ENCODE measurements at regions not wholly inside any gene's neighbourhood (a gene's known extent, or its start where the extent isn't known, plus 50 kb on each side); places are given as distances from the start of the nearest gene placed in this dataset.

- no peaks in the 10 kb centered on the region for H3K79me2 ChIP-seq (ENCODE audit: control insufficient read depth, low read length)
- H3F3A ChIP-seq (ENCODE audit: control insufficient read depth, insufficient read depth) = no peaks in the 10 kb centered on the region
- no peaks in the 10 kb centered on the region for H3K27me3 ChIP-seq (ENCODE audit: control insufficient read depth, low read length)
- no peaks in the 10 kb centered on the region for H3K36me3 ChIP-seq (ENCODE audit: control insufficient read depth, low read length)
- H3K9me2 ChIP-seq (replicated peaks; ENCODE audit: control insufficient read depth, low read length) = no peaks in the 10 kb centered on the region
- no peak overlapping the region for H3K4me3 ChIP-seq (ENCODE audit: low read length)
- no peak overlapping the region for H3K4me2 ChIP-seq (ENCODE audit: low read length)
- TF ChIP-seq CTCF (IDR thresholded peaks at IDR 0.05; ENCODE audit: low read depth, low read length, poor library complexity, severe bottlenecking) = no peak
- no peak for TF ChIP-seq EZH2phosphoT487 (IDR thresholded peaks at IDR 0.05; ENCODE audit: borderline replicate concordance, low read length)
- no peaks in the 10 kb centered on the region for H4K20me1 ChIP-seq (ENCODE audit: control insufficient read depth, insufficient read depth, low read depth, low read length)
- no peaks in the 10 kb centered on the region for H3K9me3 ChIP-seq (ENCODE audit: control insufficient read depth, insufficient read depth, low read length)
- no peak overlapping the region for H3K27ac ChIP-seq (ENCODE audit: low read depth, low read length)
- no peaks in the 10 kb centered on the region for H3K4me1 ChIP-seq (ENCODE audit: control insufficient read depth, low read length)
Observed at GRCh38 chr2:155643056-155643775, 689.3 kb downstream of the NR4A2 start.

- H3K9me3 ChIP-seq (ENCODE audit: control insufficient read depth, insufficient read depth, low read length) = no peaks in the 10 kb centered on the region
- H3K4me1 ChIP-seq (ENCODE audit: control insufficient read depth, low read length) = peaks cover 4% of the 10 kb centered on the region; the same call in 1 of the 2 replicates
- no peak overlapping the region for H3K27ac ChIP-seq (ENCODE audit: low read depth, low read length)
- TF ChIP-seq EZH2phosphoT487 (IDR thresholded peaks at IDR 0.05; ENCODE audit: borderline replicate concordance, low read length) (no peak), CTCF (IDR thresholded peaks at IDR 0.05; ENCODE audit: low read depth, low read length, poor library complexity, severe bottlenecking) (no peak)
- no peaks in the 10 kb centered on the region for H3K9me2 ChIP-seq (replicated peaks; ENCODE audit: control insufficient read depth, low read length)
- no peaks in the 10 kb centered on the region for H3K36me3 ChIP-seq (ENCODE audit: control insufficient read depth, low read length)
- H4K20me1 ChIP-seq (ENCODE audit: control insufficient read depth, insufficient read depth, low read depth, low read length) = no peaks in the 10 kb centered on the region
- no peaks in the 10 kb centered on the region for H3K79me2 ChIP-seq (ENCODE audit: control insufficient read depth, low read length)
- no peaks in the 10 kb centered on the region for H3F3A ChIP-seq (ENCODE audit: control insufficient read depth, insufficient read depth)
- no peak overlapping the region for H3K4me2 ChIP-seq (ENCODE audit: low read length)
- no peak overlapping the region for H3K4me3 ChIP-seq (ENCODE audit: low read length)
- no peaks in the 10 kb centered on the region for H3K27me3 ChIP-seq (ENCODE audit: control insufficient read depth, low read length)
Observed at GRCh38 chr2:155633887-155634570, 698.5 kb downstream of the NR4A2 start.

- Histone ChIP-seq H3K79me2 (ENCODE audit: control insufficient read depth, low read length) (no peaks in the 10 kb centered on the region), H3K4me3 (ENCODE audit: low read length) (no peak overlapping the region), H3K27me3 (ENCODE audit: control insufficient read depth, low read length) (no peaks in the 10 kb centered on the region), H3K27ac (ENCODE audit: low read depth, low read length) (no peak overlapping the region), H3K9me3 (ENCODE audit: control insufficient read depth, insufficient read depth, low read length) (no peaks in the 10 kb centered on the region), H4K20me1 (ENCODE audit: control insufficient read depth, insufficient read depth, low read depth, low read length) (no peaks in the 10 kb centered on the region), H3K4me1 (ENCODE audit: control insufficient read depth, low read length) (peaks cover 4% of the 10 kb centered on the region; the same call in 1 of the 2 replicates), H3K4me2 (ENCODE audit: low read length) (no peak overlapping the region), H3K9me2 (replicated peaks; ENCODE audit: control insufficient read depth, low read length) (no peaks in the 10 kb centered on the region), H3F3A (ENCODE audit: control insufficient read depth, insufficient read depth) (no peaks in the 10 kb centered on the region), H3K36me3 (ENCODE audit: control insufficient read depth, low read length) (no peaks in the 10 kb centered on the region)
- TF ChIP-seq EZH2phosphoT487 (IDR thresholded peaks at IDR 0.05; ENCODE audit: borderline replicate concordance, low read length) (no peak), CTCF (IDR thresholded peaks at IDR 0.05; ENCODE audit: low read depth, low read length, poor library complexity, severe bottlenecking) (no peak)
Observed at GRCh38 chr2:155633060-155633839, 699.3 kb downstream of the NR4A2 start.

Measured in DOHH2 (cell line).